Left ventricle myocardium inferior (tissue), 1 donor: ENCODE measurements at regions not wholly inside any gene's neighbourhood (a gene's known extent, or its start where the extent isn't known, plus 50 kb on each side); places are given as distances from the start of the nearest gene placed in this dataset.

Experiments used
- DNase-seq: peaks from one replicate; pipeline ENCODE4 v3.0.0-alpha.2; 2020
- H3K27ac ChIP-seq: fragments of 200-600 bp; replicated peaks from 2 replicates; pipeline ENCODE4 v1.8.0; 2021
- H3K27me3 ChIP-seq: fragments of 200-600 bp; 2 replicates; pipeline ENCODE4 v1.8.0; 2021; ENCODE audit warnings: low read depth
- H3K36me3 ChIP-seq: fragments of 200-600 bp; 2 replicates; pipeline ENCODE4 v1.8.0; 2021
- H3K4me1 ChIP-seq: fragments of 200-600 bp; 2 replicates; pipeline ENCODE4 v1.8.0; 2021
- H3K4me3 ChIP-seq: fragments of 200-600 bp; 2 replicates; pipeline ENCODE4 v1.8.0; 2021; ENCODE audit warnings: mild to moderate bottlenecking, moderate library complexity
- H3K9me3 ChIP-seq: fragments of 200-600 bp; replicated peaks from 2 replicates; pipeline ENCODE4 v1.8.0; 2021
- CTCF ChIP-seq: fragments of 200-600 bp; IDR thresholded peaks from 2 replicates; pipeline ENCODE4 v1.8.0; 2021; ENCODE audit warnings: antibody characterized with exemption, mild to moderate bottlenecking, borderline replicate concordance
- intact Hi-C: fragments of 100-400 bp; cut with micrococcal nuclease; formaldehyde crosslinking; loops from one replicate; pipeline ENCODE4 v1.11.0; 2022
- donor health status: DM: no; HTN: yes; CAD: no; lungs with severe emphysema.

GRCh38 chr10:42975005-42975493 lies 101.8 kb upstream of the RET start:
- intact Hi-C loops: no loop called here
- H3K9me3 ChIP-seq: no peaks in the 10 kb centered on the region
- no peak overlapping the region for H3K27ac ChIP-seq
- no peak for DNase-seq
- H3K27me3 ChIP-seq: peaks cover 26% of the 10 kb centered on the region
- no peaks in the 10 kb centered on the region for H3K4me1 ChIP-seq
- H3K4me3 ChIP-seq: no peak overlapping the region
- H3K36me3 ChIP-seq: no peaks in the 10 kb centered on the region
- TF ChIP-seq CTCF: no peak

GRCh38 chr10:42975558-42976340 lies 101.1 kb upstream of the RET start:
- peaks cover 19% of the 10 kb centered on the region for H3K27me3 ChIP-seq
- intact Hi-C loops: no loop called here
- no peak for DNase-seq
- H3K4me1 ChIP-seq: no peaks in the 10 kb centered on the region
- H3K27ac ChIP-seq: no peak overlapping the region
- TF ChIP-seq CTCF: no peak
- no peaks in the 10 kb centered on the region for H3K36me3 ChIP-seq
- H3K4me3 ChIP-seq: no peak overlapping the region
- no peaks in the 10 kb centered on the region for H3K9me3 ChIP-seq

GRCh38 chr10:42976351-42977031 lies 100.4 kb upstream of the RET start:
- Histone ChIP-seq H3K4me3 (no peak overlapping the region), H3K27me3 (peaks cover 13% of the 10 kb centered on the region), H3K4me1 (no peaks in the 10 kb centered on the region), H3K9me3 (no peaks in the 10 kb centered on the region), H3K36me3 (no peaks in the 10 kb centered on the region), H3K27ac (no peak overlapping the region)
- no peak for TF ChIP-seq CTCF
- no peak for DNase-seq
- intact Hi-C loops: no loop called here

GRCh38 chr10:42977032-42977416 lies 99.8 kb upstream of the RET start:
- no peak for DNase-seq
- H3K27me3 ChIP-seq: peaks cover 13% of the 10 kb centered on the region
- intact Hi-C loops: no loop called here
- no peaks in the 10 kb centered on the region for H3K9me3 ChIP-seq
- no peak overlapping the region for H3K4me3 ChIP-seq
- no peak overlapping the region for H3K27ac ChIP-seq
- no peaks in the 10 kb centered on the region for H3K4me1 ChIP-seq
- TF ChIP-seq CTCF: no peak
- no peaks in the 10 kb centered on the region for H3K36me3 ChIP-seq

- intact Hi-C loops: no loop called here
- no peak for TF ChIP-seq CTCF
- no peak for DNase-seq
- H3K36me3 ChIP-seq: no peaks in the 10 kb centered on the region
- peaks cover 8% of the 10 kb centered on the region for H3K27me3 ChIP-seq
- H3K4me3 ChIP-seq: no peak overlapping the region
- H3K4me1 ChIP-seq: no peaks in the 10 kb centered on the region
- H3K27ac ChIP-seq: no peak overlapping the region
- H3K9me3 ChIP-seq: no peaks in the 10 kb centered on the region
Measured at GRCh38 chr10:42979181-42979580, 97.7 kb upstream of the RET start.
